ENCODE measurements at regions not wholly inside any gene's neighbourhood (a gene's known extent, or its start where the extent isn't known, plus 50 kb on each side); places are given as distances from the start of the nearest gene placed in this dataset.

DNA sequence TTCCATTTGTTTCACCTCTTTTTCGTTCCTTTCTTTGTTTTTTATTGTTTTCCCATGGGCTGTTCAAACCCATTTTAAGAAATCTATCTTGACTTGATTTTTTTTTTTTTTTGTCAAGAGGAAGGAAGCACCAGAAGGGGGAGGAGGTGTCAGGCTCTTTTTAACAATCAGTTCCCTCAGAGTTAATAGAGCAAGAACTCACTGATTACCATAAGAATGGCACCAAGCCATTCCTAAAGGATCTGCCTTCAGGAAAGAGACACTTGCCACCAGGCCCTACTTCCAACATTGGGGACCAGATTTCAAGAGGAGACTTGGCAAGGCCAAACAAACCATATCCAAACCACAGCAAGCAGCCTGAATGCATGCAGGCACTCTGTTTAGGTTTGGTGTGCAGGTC is 168.0 kb downstream of the OTOR start:
- TF ChIP-seq, protein P1, sequence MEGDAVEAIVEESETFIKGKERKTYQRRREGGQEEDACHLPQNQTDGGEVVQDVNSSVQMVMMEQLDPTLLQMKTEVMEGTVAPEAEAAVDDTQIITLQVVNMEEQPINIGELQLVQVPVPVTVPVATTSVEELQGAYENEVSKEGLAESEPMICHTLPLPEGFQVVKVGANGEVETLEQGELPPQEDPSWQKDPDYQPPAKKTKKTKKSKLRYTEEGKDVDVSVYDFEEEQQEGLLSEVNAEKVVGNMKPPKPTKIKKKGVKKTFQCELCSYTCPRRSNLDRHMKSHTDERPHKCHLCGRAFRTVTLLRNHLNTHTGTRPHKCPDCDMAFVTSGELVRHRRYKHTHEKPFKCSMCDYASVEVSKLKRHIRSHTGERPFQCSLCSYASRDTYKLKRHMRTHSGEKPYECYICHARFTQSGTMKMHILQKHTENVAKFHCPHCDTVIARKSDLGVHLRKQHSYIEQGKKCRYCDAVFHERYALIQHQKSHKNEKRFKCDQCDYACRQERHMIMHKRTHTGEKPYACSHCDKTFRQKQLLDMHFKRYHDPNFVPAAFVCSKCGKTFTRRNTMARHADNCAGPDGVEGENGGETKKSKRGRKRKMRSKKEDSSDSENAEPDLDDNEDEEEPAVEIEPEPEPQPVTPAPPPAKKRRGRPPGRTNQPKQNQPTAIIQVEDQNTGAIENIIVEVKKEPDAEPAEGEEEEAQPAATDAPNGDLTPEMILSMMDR (IDR thresholded peaks at IDR 0.05): no peak
- TF ChIP-seq POLR2A (IDR thresholded peaks at IDR 0.05): no peak
